ENCODE measurements at regions not wholly inside any gene's neighbourhood (a gene's known extent, or its start where the extent isn't known, plus 50 kb on each side); places are given as distances from the start of the nearest gene placed in this dataset.

DNA sequence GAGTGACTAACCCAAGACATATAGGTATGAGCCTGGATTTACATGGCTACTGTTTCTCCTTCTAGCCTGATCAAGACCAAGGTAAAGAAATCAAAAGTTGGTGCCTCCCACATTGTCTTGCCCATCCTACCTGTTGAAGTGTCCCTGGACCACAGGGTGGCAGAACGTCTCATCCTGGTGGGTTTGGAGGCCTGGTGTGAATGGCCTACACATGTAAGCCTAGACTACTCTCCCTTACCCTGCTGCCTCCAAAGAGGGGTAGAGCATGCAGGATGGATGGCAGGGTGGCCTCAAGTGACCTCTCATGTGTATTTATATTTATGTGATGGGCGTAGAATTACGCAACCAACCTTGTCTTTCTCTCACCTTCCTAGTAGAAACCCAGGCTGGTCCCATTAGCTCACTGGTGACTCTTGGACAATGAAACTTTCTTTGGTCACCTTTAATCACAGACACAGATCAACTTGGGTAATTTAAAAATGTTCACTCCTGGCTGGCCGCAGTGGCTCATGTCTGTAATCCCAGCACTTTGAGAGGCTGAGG is 73.3 kb upstream of the SOD3 start:
- Histone ChIP-seq H3K4me3 (ENCODE audit: low read depth in 1 of 2, low read length in 2 of 2) (no peak overlapping the region), H3K36me3 (ENCODE audit: control insufficient read depth in 1 of 2, insufficient read depth in 2 of 2, low read length in 2 of 2) (no peaks in the 10 kb centered on the region), H3K4me1 (ENCODE audit: control insufficient read depth in 1 of 2, insufficient read depth in 2 of 2, low read length in 2 of 2) (no peaks in the 10 kb centered on the region), H3K27me3 (ENCODE audit: low read depth, low read length) (no peaks in the 10 kb centered on the region), H3K9me3 (ENCODE audit: control insufficient read depth in 1 of 2, low read length in 2 of 2) (no peaks in the 10 kb centered on the region), H3K27ac (ENCODE audit: low read length) (no peak overlapping the region)

GRCh38 chr4:24727390-24728224 is 67.8 kb upstream of the SOD3 start:
- no peaks in the 10 kb centered on the region for H3K4me1 ChIP-seq (ENCODE audit: control insufficient read depth in 1 of 2, insufficient read depth in 2 of 2, low read length in 2 of 2)
- no peak overlapping the region for H3K4me3 ChIP-seq (ENCODE audit: low read depth in 1 of 2, low read length in 2 of 2)
- no peak overlapping the region for H3K27ac ChIP-seq (ENCODE audit: low read length)
- H3K36me3 ChIP-seq (ENCODE audit: control insufficient read depth in 1 of 2, insufficient read depth in 2 of 2, low read length in 2 of 2), result no peaks in the 10 kb centered on the region
- H3K27me3 ChIP-seq (ENCODE audit: low read depth, low read length), result no peaks in the 10 kb centered on the region
- H3K9me3 ChIP-seq (ENCODE audit: control insufficient read depth in 1 of 2, low read length in 2 of 2), result no peaks in the 10 kb centered on the region

- H3K27ac ChIP-seq (ENCODE audit: low read length), result no peak overlapping the region
- H3K4me1 ChIP-seq (ENCODE audit: control insufficient read depth in 1 of 2, insufficient read depth in 2 of 2, low read length in 2 of 2), result no peaks in the 10 kb centered on the region
- H3K27me3 ChIP-seq (ENCODE audit: low read depth, low read length), result no peaks in the 10 kb centered on the region
- no peaks in the 10 kb centered on the region for H3K9me3 ChIP-seq (ENCODE audit: control insufficient read depth in 1 of 2, low read length in 2 of 2)
- H3K36me3 ChIP-seq (ENCODE audit: control insufficient read depth in 1 of 2, insufficient read depth in 2 of 2, low read length in 2 of 2), result no peaks in the 10 kb centered on the region
- no peak overlapping the region for H3K4me3 ChIP-seq (ENCODE audit: low read depth in 1 of 2, low read length in 2 of 2)
These were observed 66.1 kb upstream of the SOD3 start for GRCh38 chr4:24729119-24729730.

DNA sequence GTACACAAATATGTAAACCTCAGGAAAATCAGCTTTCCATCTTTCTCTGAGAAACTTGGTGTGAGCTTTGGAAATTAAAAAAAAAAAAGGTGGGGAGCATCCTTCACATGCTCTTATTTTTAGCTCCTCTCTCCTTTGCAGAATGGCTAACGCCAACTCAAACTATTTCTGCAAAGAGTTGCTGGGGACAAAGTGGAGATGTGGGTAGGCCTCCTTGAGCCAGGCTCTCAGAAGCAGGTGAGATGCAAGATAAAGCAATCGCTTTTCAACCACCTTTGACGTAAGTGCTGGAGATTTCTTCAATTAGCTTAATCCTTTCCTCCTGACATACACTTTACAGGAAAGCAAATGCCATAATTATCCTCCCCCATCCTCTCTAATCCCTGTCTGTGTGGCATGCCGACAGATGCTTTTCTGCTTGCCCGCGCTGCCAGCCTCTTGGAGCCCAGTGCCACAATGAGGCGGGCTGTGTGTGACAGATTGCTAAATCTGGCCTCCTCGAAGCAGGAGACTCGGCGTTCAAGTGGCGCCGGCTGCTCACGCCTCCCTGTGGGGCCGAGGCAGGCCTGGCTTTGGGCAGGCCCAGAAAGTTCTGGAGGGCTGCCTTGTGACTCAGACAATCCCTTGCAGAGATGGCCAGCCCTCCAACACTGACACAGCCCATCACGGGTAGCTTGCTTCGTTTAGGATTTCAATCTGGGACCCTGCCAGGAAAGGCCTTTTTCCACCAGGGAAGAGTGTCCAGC is 64.9 kb upstream of the SOD3 start:
- Histone ChIP-seq H3K4me3 (ENCODE audit: low read depth in 1 of 2, low read length in 2 of 2) (no peak overlapping the region), H3K9me3 (ENCODE audit: control insufficient read depth in 1 of 2, low read length in 2 of 2) (no peaks in the 10 kb centered on the region), H3K36me3 (ENCODE audit: control insufficient read depth in 1 of 2, insufficient read depth in 2 of 2, low read length in 2 of 2) (no peaks in the 10 kb centered on the region), H3K27me3 (ENCODE audit: low read depth, low read length) (no peaks in the 10 kb centered on the region), H3K27ac (ENCODE audit: low read length) (no peak overlapping the region), H3K4me1 (ENCODE audit: control insufficient read depth in 1 of 2, insufficient read depth in 2 of 2, low read length in 2 of 2) (peaks cover 0 to 3% of the 10 kb centered on the region in 2 donors)

DNA sequence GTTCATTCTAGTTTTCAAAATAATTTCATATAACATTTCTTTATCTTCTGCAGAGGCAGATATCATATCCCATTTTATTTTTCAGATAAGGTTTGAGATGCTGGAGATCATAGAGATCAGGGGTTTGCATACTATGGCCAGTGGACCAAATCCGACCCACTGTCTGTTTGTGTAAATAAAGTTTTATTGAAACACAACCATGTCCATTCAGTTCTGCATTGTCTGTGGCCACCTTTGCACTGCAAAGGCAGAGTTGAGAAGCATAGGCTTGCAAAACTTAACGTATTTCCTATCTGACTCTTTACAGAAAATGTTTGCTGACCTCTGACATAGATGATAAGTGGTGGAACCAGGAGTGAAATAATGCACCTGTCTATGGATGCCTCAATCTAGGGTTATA is 63.9 kb upstream of the SOD3 start:
- Histone ChIP-seq H3K4me1 (ENCODE audit: control insufficient read depth in 1 of 2, insufficient read depth in 2 of 2, low read length in 2 of 2) (peaks cover 0 to 3% of the 10 kb centered on the region in 2 donors), H3K9me3 (ENCODE audit: control insufficient read depth in 1 of 2, low read length in 2 of 2) (no peaks in the 10 kb centered on the region), H3K27me3 (ENCODE audit: low read depth, low read length) (no peaks in the 10 kb centered on the region), H3K4me3 (ENCODE audit: low read depth in 1 of 2, low read length in 2 of 2) (no peak overlapping the region), H3K36me3 (ENCODE audit: control insufficient read depth in 1 of 2, insufficient read depth in 2 of 2, low read length in 2 of 2) (no peaks in the 10 kb centered on the region), H3K27ac (ENCODE audit: low read length) (no peak overlapping the region)

DNA sequence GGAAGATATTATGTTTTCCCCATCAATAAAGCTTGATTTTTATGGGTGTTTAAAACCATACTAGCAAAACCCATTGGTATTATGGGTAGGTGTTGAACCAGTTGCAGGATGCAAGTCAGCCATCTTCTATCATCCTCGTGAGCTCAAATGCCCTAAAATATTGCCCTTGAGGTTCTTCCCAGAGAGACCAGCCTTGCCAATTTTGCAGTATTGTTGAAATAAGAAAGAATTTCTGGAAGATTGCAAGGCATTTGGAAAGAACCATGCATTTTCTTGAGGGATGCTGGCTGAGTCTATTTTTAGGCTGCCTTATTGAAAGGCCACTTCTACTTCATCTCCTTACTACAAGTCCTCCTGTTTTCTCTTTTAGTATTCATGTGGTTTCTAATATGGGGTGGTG is 60.9 kb upstream of the SOD3 start:
- peaks cover 0 to 3% of the 10 kb centered on the region in 2 donors for H3K4me1 ChIP-seq (ENCODE audit: control insufficient read depth in 1 of 2, insufficient read depth in 2 of 2, low read length in 2 of 2)
- no peaks in the 10 kb centered on the region for H3K36me3 ChIP-seq (ENCODE audit: control insufficient read depth in 1 of 2, insufficient read depth in 2 of 2, low read length in 2 of 2)
- H3K4me3 ChIP-seq (ENCODE audit: low read depth in 1 of 2, low read length in 2 of 2), result no peak overlapping the region
- H3K27ac ChIP-seq (ENCODE audit: low read length), result no peak overlapping the region
- no peaks in the 10 kb centered on the region for H3K27me3 ChIP-seq (ENCODE audit: low read depth, low read length)
- H3K9me3 ChIP-seq (ENCODE audit: control insufficient read depth in 1 of 2, low read length in 2 of 2), result peaks cover 0 to 3% of the 10 kb centered on the region in 2 donors

DNA sequence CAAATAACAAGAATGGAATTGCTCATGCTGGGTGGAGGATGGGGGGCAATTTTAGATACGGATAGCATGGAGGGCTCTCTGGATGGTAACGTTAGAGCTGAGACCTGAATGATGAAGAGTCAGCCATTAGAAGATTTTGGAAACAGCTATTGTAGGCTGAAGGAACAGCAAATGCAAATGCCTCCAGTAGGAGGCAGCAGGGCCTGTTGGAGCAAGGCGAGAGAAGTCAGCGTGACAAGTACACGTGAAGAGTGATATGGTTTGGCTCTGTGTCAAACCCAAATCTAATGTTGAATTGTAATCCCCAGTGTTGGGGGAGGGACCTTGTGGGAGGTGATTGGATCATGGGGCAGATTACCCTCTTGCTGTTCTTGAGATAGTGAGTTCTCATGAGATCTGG is 59.3 kb upstream of the SOD3 start:
- Histone ChIP-seq H3K27ac (ENCODE audit: low read length) (no peak overlapping the region), H3K9me3 (ENCODE audit: control insufficient read depth in 1 of 2, low read length in 2 of 2) (peaks cover 0 to 3% of the 10 kb centered on the region in 2 donors), H3K4me3 (ENCODE audit: low read depth in 1 of 2, low read length in 2 of 2) (no peak overlapping the region), H3K36me3 (ENCODE audit: control insufficient read depth in 1 of 2, insufficient read depth in 2 of 2, low read length in 2 of 2) (no peaks in the 10 kb centered on the region), H3K4me1 (ENCODE audit: control insufficient read depth in 1 of 2, insufficient read depth in 2 of 2, low read length in 2 of 2) (peaks cover 0 to 3% of the 10 kb centered on the region in 2 donors), H3K27me3 (ENCODE audit: low read depth, low read length) (no peaks in the 10 kb centered on the region)

- no peaks in the 10 kb centered on the region for H3K4me1 ChIP-seq (ENCODE audit: control insufficient read depth in 1 of 2, insufficient read depth in 2 of 2, low read length in 2 of 2)
- H3K27ac ChIP-seq (ENCODE audit: low read length), result no peak overlapping the region
- H3K9me3 ChIP-seq (ENCODE audit: control insufficient read depth in 1 of 2, low read length in 2 of 2), result peaks cover 0 to 3% of the 10 kb centered on the region in 2 donors
- H3K4me3 ChIP-seq (ENCODE audit: low read depth in 1 of 2, low read length in 2 of 2), result no peak overlapping the region
- H3K36me3 ChIP-seq (ENCODE audit: control insufficient read depth in 1 of 2, insufficient read depth in 2 of 2, low read length in 2 of 2), result no peaks in the 10 kb centered on the region
- H3K27me3 ChIP-seq (ENCODE audit: low read depth, low read length), result no peaks in the 10 kb centered on the region
These were observed 53.5 kb upstream of the SOD3 start for GRCh38 chr4:24741910-24742309.

- Histone ChIP-seq H3K4me3 (ENCODE audit: low read depth in 1 of 2, low read length in 2 of 2) (no peak overlapping the region), H3K9me3 (ENCODE audit: control insufficient read depth in 1 of 2, low read length in 2 of 2) (no peaks in the 10 kb centered on the region), H3K27ac (ENCODE audit: low read length) (no peak overlapping the region), H3K4me1 (ENCODE audit: control insufficient read depth in 1 of 2, insufficient read depth in 2 of 2, low read length in 2 of 2) (no peaks in the 10 kb centered on the region), H3K27me3 (ENCODE audit: low read depth, low read length) (no peaks in the 10 kb centered on the region), H3K36me3 (ENCODE audit: control insufficient read depth in 1 of 2, insufficient read depth in 2 of 2, low read length in 2 of 2) (no peaks in the 10 kb centered on the region)
These were observed 53.0 kb upstream of the SOD3 start for GRCh38 chr4:24742335-24742734.

GRCh38 chr4:24742773-24743172 is 52.6 kb upstream of the SOD3 start:
- H3K9me3 ChIP-seq (ENCODE audit: control insufficient read depth in 1 of 2, low read length in 2 of 2), result no peaks in the 10 kb centered on the region
- no peak overlapping the region for H3K27ac ChIP-seq (ENCODE audit: low read length)
- no peaks in the 10 kb centered on the region for H3K27me3 ChIP-seq (ENCODE audit: low read depth, low read length)
- H3K4me3 ChIP-seq (ENCODE audit: low read depth in 1 of 2, low read length in 2 of 2), result no peak overlapping the region
- no peaks in the 10 kb centered on the region for H3K36me3 ChIP-seq (ENCODE audit: control insufficient read depth in 1 of 2, insufficient read depth in 2 of 2, low read length in 2 of 2)
- H3K4me1 ChIP-seq (ENCODE audit: control insufficient read depth in 1 of 2, insufficient read depth in 2 of 2, low read length in 2 of 2), result no peaks in the 10 kb centered on the region

GRCh38 chr4:24743206-24743605 is 52.2 kb upstream of the SOD3 start:
- no peaks in the 10 kb centered on the region for H3K27me3 ChIP-seq (ENCODE audit: low read depth, low read length)
- no peaks in the 10 kb centered on the region for H3K9me3 ChIP-seq (ENCODE audit: control insufficient read depth in 1 of 2, low read length in 2 of 2)
- no peak overlapping the region for H3K27ac ChIP-seq (ENCODE audit: low read length)
- H3K4me1 ChIP-seq (ENCODE audit: control insufficient read depth in 1 of 2, insufficient read depth in 2 of 2, low read length in 2 of 2), result no peaks in the 10 kb centered on the region
- no peak overlapping the region for H3K4me3 ChIP-seq (ENCODE audit: low read depth in 1 of 2, low read length in 2 of 2)
- H3K36me3 ChIP-seq (ENCODE audit: control insufficient read depth in 1 of 2, insufficient read depth in 2 of 2, low read length in 2 of 2), result no peaks in the 10 kb centered on the region

Data from muscle layer of duodenum (tissue), 2 donors.